DOHH2 (cell line): ENCODE measurements at regions not wholly inside any gene's neighbourhood (a gene's known extent, or its start where the extent isn't known, plus 50 kb on each side); places are given as distances from the start of the nearest gene placed in this dataset.

Source experiments
- CTCF ChIP-seq: fragments of 200-600 bp; sonication (generic); IDR thresholded peaks from one replicate; pipeline ENCODE4 v1.5.1; 2014; ENCODE audit warnings: antibody characterized with exemption, mild to moderate bottlenecking, low read depth, low read length; ENCODE audit not compliant: poor library complexity, severe bottlenecking
- EZH2phosphoT487 ChIP-seq: fragments of 200-600 bp; sonication (generic); IDR thresholded peaks from 2 replicates; pipeline ENCODE4 v1.6.1; 2017; ENCODE audit warnings: borderline replicate concordance, mild to moderate bottlenecking, antibody characterized with exemption, low read length, moderate library complexity, mixed read lengths

GRCh38 chrX:13226214-13226613 lies 93.6 kb downstream of the ATXN3L start:
- TF ChIP-seq CTCF (no peak), EZH2phosphoT487 (no peak)
